Fibroblast of lung (primary cell): ENCODE measurements at regions not wholly inside any gene's neighbourhood (a gene's known extent, or its start where the extent isn't known, plus 50 kb on each side); places are given as distances from the start of the nearest gene placed in this dataset.

Experiments used
- DNase-seq, 2 donors: peaks; one replicate each; pipeline versions ENCODE4 v3.0.0 to v3.0.0-alpha.2; 2010; ENCODE audit warnings: low read depth in 2 of 2
- H2AFZ ChIP-seq: 2 replicates; pipeline ENCODE4 v1.5.1; 2012; ENCODE audit warnings: low read length, control low read depth, inconsistent platforms
- H3K27ac ChIP-seq: 2 replicates; pipeline ENCODE4 v1.5.1; 2011; ENCODE audit warnings: low read length, control low read depth; ENCODE audit not compliant: insufficient read depth
- H3K27me3 ChIP-seq: 2 replicates; pipeline ENCODE4 v1.5.1; 2011; ENCODE audit warnings: mild to moderate bottlenecking, low read length; ENCODE audit not compliant: control insufficient read depth, insufficient read depth
- H3K36me3 ChIP-seq: 2 replicates; pipeline ENCODE4 v1.5.1; 2011; ENCODE audit warnings: low read length; ENCODE audit not compliant: control insufficient read depth, insufficient read depth
- H3K4me1 ChIP-seq: 2 replicates; pipeline ENCODE4 v1.5.1; 2011; ENCODE audit warnings: low read length; ENCODE audit not compliant: control insufficient read depth, insufficient read depth; ENCODE audit errors: extremely low read depth
- H3K4me2 ChIP-seq: 2 replicates; pipeline ENCODE4 v1.5.1; 2011; ENCODE audit warnings: low read length, control low read depth; ENCODE audit not compliant: insufficient read depth; ENCODE audit errors: extremely low read depth
- H3K4me3 ChIP-seq, 4 experiments: fragments of 200-600 bp in 1 of 4; sonication (generic) in 1 of 4; replicated peaks in 1 of 4; 2 replicates each; pipeline ENCODE4 v1.5.1; 2011 to 2016; ENCODE audit warnings: low read length in 4 of 4, low read depth in 3 of 4, mild to moderate bottlenecking in 3 of 4, control low read depth in 2 of 4, inconsistent platforms in 1 of 4, mixed read lengths in 1 of 4; ENCODE audit not compliant: insufficient read depth in 1 of 4; ENCODE audit errors: control extremely low read depth in 1 of 4
- H3K79me2 ChIP-seq: 2 replicates; pipeline ENCODE4 v1.5.1; 2012; ENCODE audit warnings: mild to moderate bottlenecking, low read length, inconsistent platforms; ENCODE audit not compliant: control insufficient read depth, insufficient read depth
- H3K9ac ChIP-seq: 2 replicates; pipeline ENCODE4 v1.5.1; 2011; ENCODE audit warnings: mild to moderate bottlenecking, low read length, control low read depth; ENCODE audit not compliant: insufficient read depth
- H3K9me3 ChIP-seq: 2 replicates; pipeline ENCODE4 v1.5.1; 2012; ENCODE audit warnings: low read depth, low read length; ENCODE audit not compliant: control insufficient read depth, insufficient read depth
- H4K20me1 ChIP-seq: 2 replicates; pipeline ENCODE4 v1.5.1; 2011; ENCODE audit warnings: low read length; ENCODE audit not compliant: control insufficient read depth, insufficient read depth; ENCODE audit errors: extremely low read depth
- CTCF ChIP-seq, 2 donors: IDR thresholded peaks in 1 of 2; conservative IDR thresholded peaks in 1 of 2; 1 replicate in 1 of 2; 2 replicates in 1 of 2; pipeline ENCODE4 v1.5.1; 2011 to 2012; ENCODE audit warnings: low read length in 2 of 2, control low read depth in 1 of 2, inconsistent platforms in 1 of 2, low read depth in 1 of 2, mild to moderate bottlenecking in 1 of 2
- EZH2 ChIP-seq: IDR thresholded peaks from 2 replicates; pipeline ENCODE4 v1.5.1; 2012; ENCODE audit warnings: low read length, control low read depth, mild to moderate bottlenecking; ENCODE audit errors: missing control alignments

GRCh38 chr9:26673261-26673660 is 219.3 kb downstream of the CAAP1 start:
- no peak overlapping the region for H2AFZ ChIP-seq
- no peaks in the 10 kb centered on the region for H3K9me3 ChIP-seq
- no peak for DNase-seq
- no peaks in the 10 kb centered on the region for H3K36me3 ChIP-seq
- no peak for TF ChIP-seq CTCF (conservative IDR thresholded peaks at IDR 0.05 in 1 of 2, IDR thresholded peaks at IDR 0.05 in 1 of 2; ENCODE audit: low read depth in 1 of 2, low read length in 2 of 2)
- TF ChIP-seq EZH2, result no peak
- no peak overlapping the region for H3K4me2 ChIP-seq
- H3K27ac ChIP-seq, result no peak overlapping the region
- H4K20me1 ChIP-seq, result no peaks in the 10 kb centered on the region
- no peaks in the 10 kb centered on the region for H3K4me1 ChIP-seq
- H3K4me3 ChIP-seq, result no peak overlapping the region
- no peaks in the 10 kb centered on the region for H3K79me2 ChIP-seq
- no peak overlapping the region for H3K9ac ChIP-seq
- H3K27me3 ChIP-seq, result no peaks in the 10 kb centered on the region

- TF ChIP-seq EZH2 (no peak), CTCF (conservative IDR thresholded peaks at IDR 0.05 in 1 of 2, IDR thresholded peaks at IDR 0.05 in 1 of 2; ENCODE audit: low read depth in 1 of 2, low read length in 2 of 2) (no peak)
- H3K79me2 ChIP-seq, result no peaks in the 10 kb centered on the region
- H3K27me3 ChIP-seq, result no peaks in the 10 kb centered on the region
- H3K4me1 ChIP-seq, result no peaks in the 10 kb centered on the region
- H3K27ac ChIP-seq, result no peak overlapping the region
- no peak overlapping the region for H2AFZ ChIP-seq
- no peaks in the 10 kb centered on the region for H3K9me3 ChIP-seq
- no peak overlapping the region for H3K9ac ChIP-seq
- H4K20me1 ChIP-seq, result no peaks in the 10 kb centered on the region
- H3K36me3 ChIP-seq, result no peaks in the 10 kb centered on the region
- no peak overlapping the region for H3K4me3 ChIP-seq
- peak in 1 of 2 donors; percentile 6 for DNase-seq
- H3K4me2 ChIP-seq, result no peak overlapping the region
Measured at GRCh38 chr9:26669701-26670670, 222.6 kb downstream of the CAAP1 start.

- Histone ChIP-seq H2AFZ (no peak overlapping the region), H3K4me2 (no peak overlapping the region), H3K9me3 (no peaks in the 10 kb centered on the region), H3K4me1 (no peaks in the 10 kb centered on the region), H3K36me3 (no peaks in the 10 kb centered on the region), H3K79me2 (no peaks in the 10 kb centered on the region), H3K9ac (no peak overlapping the region), H3K27ac (no peak overlapping the region), H4K20me1 (no peaks in the 10 kb centered on the region), H3K27me3 (no peaks in the 10 kb centered on the region), H3K4me3 (no peak overlapping the region)
- DNase-seq, result no peak
- TF ChIP-seq EZH2 (no peak), CTCF (conservative IDR thresholded peaks at IDR 0.05 in 1 of 2, IDR thresholded peaks at IDR 0.05 in 1 of 2; ENCODE audit: low read depth in 1 of 2, low read length in 2 of 2) (no peak)
Measured at GRCh38 chr9:26667882-26668281, 224.7 kb downstream of the CAAP1 start.
